ENCODE measurements at regions not wholly inside any gene's neighbourhood (a gene's known extent, or its start where the extent isn't known, plus 50 kb on each side); places are given as distances from the start of the nearest gene placed in this dataset.

GRCh38 chr11:111021131-111021530, 224.4 kb upstream of the POU2AF2 start:
- TF ChIP-seq, protein P1, sequence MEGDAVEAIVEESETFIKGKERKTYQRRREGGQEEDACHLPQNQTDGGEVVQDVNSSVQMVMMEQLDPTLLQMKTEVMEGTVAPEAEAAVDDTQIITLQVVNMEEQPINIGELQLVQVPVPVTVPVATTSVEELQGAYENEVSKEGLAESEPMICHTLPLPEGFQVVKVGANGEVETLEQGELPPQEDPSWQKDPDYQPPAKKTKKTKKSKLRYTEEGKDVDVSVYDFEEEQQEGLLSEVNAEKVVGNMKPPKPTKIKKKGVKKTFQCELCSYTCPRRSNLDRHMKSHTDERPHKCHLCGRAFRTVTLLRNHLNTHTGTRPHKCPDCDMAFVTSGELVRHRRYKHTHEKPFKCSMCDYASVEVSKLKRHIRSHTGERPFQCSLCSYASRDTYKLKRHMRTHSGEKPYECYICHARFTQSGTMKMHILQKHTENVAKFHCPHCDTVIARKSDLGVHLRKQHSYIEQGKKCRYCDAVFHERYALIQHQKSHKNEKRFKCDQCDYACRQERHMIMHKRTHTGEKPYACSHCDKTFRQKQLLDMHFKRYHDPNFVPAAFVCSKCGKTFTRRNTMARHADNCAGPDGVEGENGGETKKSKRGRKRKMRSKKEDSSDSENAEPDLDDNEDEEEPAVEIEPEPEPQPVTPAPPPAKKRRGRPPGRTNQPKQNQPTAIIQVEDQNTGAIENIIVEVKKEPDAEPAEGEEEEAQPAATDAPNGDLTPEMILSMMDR (IDR thresholded peaks at IDR 0.05): no peak

DNA sequence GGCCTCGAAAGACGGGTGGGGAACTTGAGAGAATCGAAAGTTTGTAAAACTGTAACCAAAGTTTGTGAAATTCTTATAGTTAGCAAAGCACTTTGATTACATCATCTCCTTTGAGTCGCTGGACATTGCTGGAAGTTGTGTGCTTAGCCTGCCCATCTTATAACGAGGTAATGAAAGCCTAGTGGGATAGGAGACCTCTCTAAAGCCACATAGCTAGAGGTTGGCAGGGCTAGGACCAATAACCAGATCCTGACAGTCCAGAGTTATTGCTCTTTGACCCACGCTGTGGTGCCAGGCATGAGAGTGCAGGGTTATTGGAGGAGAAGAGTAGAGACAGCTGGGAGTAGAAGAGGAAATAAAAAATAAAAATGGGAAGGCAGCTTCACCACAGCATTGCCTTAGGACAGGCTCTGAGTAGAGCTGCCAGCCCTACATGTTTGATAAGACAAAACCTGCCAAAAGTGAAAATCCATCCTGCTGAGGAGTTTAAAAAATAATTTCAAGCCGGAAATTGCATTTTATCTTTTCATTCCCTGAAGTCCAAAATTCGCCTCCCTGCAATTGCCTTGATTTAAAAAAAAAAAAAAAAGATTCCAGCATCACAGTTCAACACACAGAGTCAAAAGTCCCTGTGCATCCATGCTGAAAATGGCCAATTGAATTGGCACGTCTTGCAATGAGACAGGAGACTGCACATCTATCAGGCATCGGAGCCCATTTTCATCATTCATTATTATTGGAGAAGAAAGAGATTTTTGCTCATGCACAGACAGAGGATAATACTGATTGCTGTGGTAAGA, 225.5 kb upstream of the POU2AF2 start:
- TF ChIP-seq, protein P1 (IDR thresholded peaks at IDR 0.05): no peak

- TF ChIP-seq, protein P1 (IDR thresholded peaks at IDR 0.05): no peak
These were observed 226.1 kb upstream of the POU2AF2 start for GRCh38 chr11:111019451-111019850.

- TF ChIP-seq, protein P1 (IDR thresholded peaks at IDR 0.05): no peak
These were observed 227.0 kb upstream of the POU2AF2 start for GRCh38 chr11:111018566-111018965.

GRCh38 chr11:111012491-111012890, 233.0 kb upstream of the POU2AF2 start:
- TF ChIP-seq, protein P1 (IDR thresholded peaks at IDR 0.05): no peak

- TF ChIP-seq, protein P1 (IDR thresholded peaks at IDR 0.05): no peak
These were observed 234.3 kb upstream of the POU2AF2 start for GRCh38 chr11:111011275-111011594.

DNA sequence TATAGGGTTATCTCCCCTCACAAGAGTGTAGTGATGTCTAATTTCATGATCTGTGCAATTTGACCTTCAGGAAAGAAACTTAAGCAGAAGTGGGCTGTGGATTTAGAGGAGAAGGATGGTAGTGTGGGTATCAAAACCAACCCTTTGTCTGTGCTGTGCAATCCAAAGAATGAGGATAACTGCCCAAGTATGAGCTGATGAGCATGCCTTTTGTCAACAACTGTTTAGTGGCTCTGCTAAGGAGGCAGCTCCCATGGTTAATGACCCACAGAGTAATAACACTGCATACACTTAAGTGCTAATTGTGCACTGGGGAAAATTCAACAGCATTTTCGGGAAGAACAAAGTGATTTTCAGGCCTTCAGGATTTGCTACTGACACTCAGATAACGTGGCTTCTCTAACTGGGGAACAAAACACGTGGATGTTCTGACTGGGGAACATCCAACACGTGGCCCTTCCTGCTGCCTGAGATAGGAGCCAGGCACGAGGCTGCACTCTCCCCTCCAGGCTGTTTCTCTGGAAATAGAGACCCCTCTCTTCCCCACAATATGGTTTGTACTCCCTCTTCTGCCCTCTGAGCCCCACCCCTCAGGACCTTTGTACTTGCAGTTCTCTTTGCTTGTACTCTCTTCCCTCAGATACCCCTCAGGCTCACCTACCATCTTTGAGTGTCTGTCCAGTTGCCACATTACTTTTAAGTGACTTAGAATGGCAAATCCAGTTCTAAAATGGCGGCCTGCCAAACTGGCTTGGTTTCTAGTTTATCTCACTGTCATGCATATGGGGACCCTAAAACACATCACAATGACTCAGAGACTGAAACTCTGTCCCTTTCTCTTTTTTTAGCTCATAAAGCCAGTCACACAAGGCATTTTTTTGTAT, 234.9 kb upstream of the POU2AF2 start:
- TF ChIP-seq, protein P1 (IDR thresholded peaks at IDR 0.05): no peak

Measured in LNCAP (cell line).